ENCODE measurements at regions not wholly inside any gene's neighbourhood (a gene's known extent, or its start where the extent isn't known, plus 50 kb on each side); places are given as distances from the start of the nearest gene placed in this dataset.

- TF ChIP-seq POLR2A (IDR thresholded peaks at IDR 0.05) (no peak), CTCF (IDR thresholded peaks at IDR 0.05) (no peak)
Measured at GRCh38 chr4:3833326-3833989, 67.3 kb downstream of the ADRA2C start.
